ENCODE measurements at regions not wholly inside any gene's neighbourhood (a gene's known extent, or its start where the extent isn't known, plus 50 kb on each side); places are given as distances from the start of the nearest gene placed in this dataset.

DNA sequence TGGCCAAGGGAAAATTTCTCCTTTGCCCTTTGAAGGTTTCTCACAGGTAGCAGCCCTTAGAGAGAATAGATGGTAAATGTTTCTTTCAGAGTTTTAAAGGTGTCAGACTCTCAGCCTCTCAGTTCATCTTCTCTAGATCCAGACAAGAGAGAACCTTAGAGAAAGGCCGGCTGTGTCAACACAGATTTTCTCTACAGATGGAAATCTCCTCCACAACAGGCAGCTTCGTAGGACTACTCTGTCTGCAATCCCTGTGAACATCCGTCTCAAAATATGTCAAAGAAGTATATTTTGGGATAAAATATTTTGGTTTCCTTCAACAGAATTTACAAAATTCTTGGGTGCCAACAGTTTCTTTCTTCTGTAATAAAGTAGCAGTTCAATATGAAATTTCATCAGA is 282.1 kb upstream of the POU1F1 start:
- H3K9me3 ChIP-seq (replicated peaks; ENCODE audit: control insufficient read depth, insufficient read depth, low read length) = no peaks in the 10 kb centered on the region
- FAIRE-seq = no peak
- no TSS peak for BruUV-seq (replicated peaks)
- no peak overlapping the region for H3K9ac ChIP-seq (replicated peaks; ENCODE audit: extremely low read depth, insufficient read depth, low read length)
- no peaks in the 10 kb centered on the region for H4K20me1 ChIP-seq (replicated peaks; ENCODE audit: control insufficient read depth, extremely low read depth, insufficient read depth, low read length)
- H3K4me1 ChIP-seq (ENCODE audit: control insufficient read depth, extremely low read depth, insufficient read depth, low read length) = no peaks in the 10 kb centered on the region
- intact Hi-C loops (cut with micrococcal nuclease) = no loop called here
- dilution Hi-C loops (cut with MboI; ENCODE audit: extremely low pct_ligation_motif_present, low sequenced_read_pairs) = no loop called here
- no peak for DNase-seq (ENCODE audit: low read depth, low spot score)
- H3K27me3 ChIP-seq (ENCODE audit: control insufficient read depth in 2 of 2, insufficient read depth in 2 of 2, low read length in 2 of 2) = no peaks in the 10 kb centered on the region
- no peaks in the 10 kb centered on the region for H3K79me2 ChIP-seq (ENCODE audit: control insufficient read depth, insufficient read depth, low read length)
- H3K9me1 ChIP-seq (replicated peaks; ENCODE audit: control insufficient read depth, extremely low read depth, insufficient read depth, low read length) = no peaks in the 10 kb centered on the region
- ChIA-PET POLR2A (no interaction called here), CTCF (no interaction called here)
- H2AFZ ChIP-seq (ENCODE audit: low read depth, low read length) = no peak overlapping the region
- no peak overlapping the region for H3K27ac ChIP-seq (ENCODE audit: insufficient read depth, low read depth, low read length)
- no peak for TF ChIP-seq MAX (IDR thresholded peaks at IDR 0.05; ENCODE audit: insufficient read depth, insufficient read length)
- TF ChIP-seq EZH2 (IDR thresholded peaks at IDR 0.05; ENCODE audit: borderline replicate concordance, low read depth, low read length, severe bottlenecking) = no peak
- no peak for TF ChIP-seq POLR2A (IDR thresholded peaks at IDR 0.05; ENCODE audit: low read depth, low read length)
- no peak for TF ChIP-seq POLR2AphosphoS5 (IDR thresholded peaks at IDR 0.05; ENCODE audit: insufficient read depth, low read depth, low read length)
- TF ChIP-seq JUN (IDR thresholded peaks at IDR 0.05; ENCODE audit: borderline replicate concordance, insufficient read depth, insufficient read length, low read depth) = no peak
- no peak for TF ChIP-seq MYC (IDR thresholded peaks at IDR 0.05; ENCODE audit: low read depth, low read length)
- TF ChIP-seq GATA2 (IDR thresholded peaks at IDR 0.05; ENCODE audit: insufficient read depth, insufficient read length, low read depth, low read length) = no peak
- TF ChIP-seq FOS (IDR thresholded peaks at IDR 0.05; ENCODE audit: borderline replicate concordance, insufficient read depth, low read length) = no peak
- TF ChIP-seq, protein P1, sequence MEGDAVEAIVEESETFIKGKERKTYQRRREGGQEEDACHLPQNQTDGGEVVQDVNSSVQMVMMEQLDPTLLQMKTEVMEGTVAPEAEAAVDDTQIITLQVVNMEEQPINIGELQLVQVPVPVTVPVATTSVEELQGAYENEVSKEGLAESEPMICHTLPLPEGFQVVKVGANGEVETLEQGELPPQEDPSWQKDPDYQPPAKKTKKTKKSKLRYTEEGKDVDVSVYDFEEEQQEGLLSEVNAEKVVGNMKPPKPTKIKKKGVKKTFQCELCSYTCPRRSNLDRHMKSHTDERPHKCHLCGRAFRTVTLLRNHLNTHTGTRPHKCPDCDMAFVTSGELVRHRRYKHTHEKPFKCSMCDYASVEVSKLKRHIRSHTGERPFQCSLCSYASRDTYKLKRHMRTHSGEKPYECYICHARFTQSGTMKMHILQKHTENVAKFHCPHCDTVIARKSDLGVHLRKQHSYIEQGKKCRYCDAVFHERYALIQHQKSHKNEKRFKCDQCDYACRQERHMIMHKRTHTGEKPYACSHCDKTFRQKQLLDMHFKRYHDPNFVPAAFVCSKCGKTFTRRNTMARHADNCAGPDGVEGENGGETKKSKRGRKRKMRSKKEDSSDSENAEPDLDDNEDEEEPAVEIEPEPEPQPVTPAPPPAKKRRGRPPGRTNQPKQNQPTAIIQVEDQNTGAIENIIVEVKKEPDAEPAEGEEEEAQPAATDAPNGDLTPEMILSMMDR (IDR thresholded peaks at IDR 0.05; ENCODE audit: extremely low read depth in 1 of 2, insufficient read depth in 1 of 2, low read depth in 1 of 2, low read length in 2 of 2) = no peak
- H3K4me3 ChIP-seq (replicated peaks in 1 of 3; ENCODE audit: insufficient read depth in 1 of 3, low read depth in 1 of 3, low read length in 3 of 3) = no peak overlapping the region
- H3K4me2 ChIP-seq (ENCODE audit: insufficient read depth, low read length) = no peak overlapping the region
- H3K36me3 ChIP-seq (ENCODE audit: control insufficient read depth in 2 of 2, extremely low read depth in 1 of 2, insufficient read depth in 2 of 2, low read length in 2 of 2) = no peaks in the 10 kb centered on the region
